ENCODE measurements at regions not wholly inside any gene's neighbourhood (a gene's known extent, or its start where the extent isn't known, plus 50 kb on each side); places are given as distances from the start of the nearest gene placed in this dataset.

GRCh38 chr2:129318581-129319421, 660.7 kb upstream of the RAB6C start:
- Histone ChIP-seq H3K36me3 (ENCODE audit: insufficient read depth, low read length) (no peaks in the 10 kb centered on the region), H4K20me1 (ENCODE audit: insufficient read depth, low read depth, low read length) (no peaks in the 10 kb centered on the region), H3K9me2 (replicated peaks; ENCODE audit: insufficient read depth, low read length) (no peaks in the 10 kb centered on the region), H3K9ac (ENCODE audit: low read length) (no peak overlapping the region), H3K79me2 (ENCODE audit: low read length) (no peaks in the 10 kb centered on the region), H3K9me3 (ENCODE audit: low read length) (no peaks in the 10 kb centered on the region), H3K27ac (ENCODE audit: low read length) (no peak overlapping the region), H3K4me3 (ENCODE audit: low read length) (no peak overlapping the region), H3K4me2 (ENCODE audit: low read depth, low read length, poor library complexity, severe bottlenecking) (no peak overlapping the region), H3K27me3 (ENCODE audit: low read length) (no peaks in the 10 kb centered on the region), H2AFZ (ENCODE audit: low read length) (no peak overlapping the region), H3K4me1 (ENCODE audit: low read length) (no peaks in the 10 kb centered on the region)
- DNase-seq, result no peak

GRCh38 chr2:129319422-129319717, 660.1 kb upstream of the RAB6C start:
- H4K20me1 ChIP-seq (ENCODE audit: insufficient read depth, low read depth, low read length), result no peaks in the 10 kb centered on the region
- no peak overlapping the region for H3K9ac ChIP-seq (ENCODE audit: low read length)
- H3K79me2 ChIP-seq (ENCODE audit: low read length), result no peaks in the 10 kb centered on the region
- no peak overlapping the region for H3K4me3 ChIP-seq (ENCODE audit: low read length)
- H3K27me3 ChIP-seq (ENCODE audit: low read length), result no peaks in the 10 kb centered on the region
- no peak for DNase-seq
- no peaks in the 10 kb centered on the region for H3K9me3 ChIP-seq (ENCODE audit: low read length)
- H3K9me2 ChIP-seq (replicated peaks; ENCODE audit: insufficient read depth, low read length), result no peaks in the 10 kb centered on the region
- H3K36me3 ChIP-seq (ENCODE audit: insufficient read depth, low read length), result no peaks in the 10 kb centered on the region
- H3K27ac ChIP-seq (ENCODE audit: low read length), result no peak overlapping the region
- H3K4me1 ChIP-seq (ENCODE audit: low read length), result no peaks in the 10 kb centered on the region
- no peak overlapping the region for H3K4me2 ChIP-seq (ENCODE audit: low read depth, low read length, poor library complexity, severe bottlenecking)
- H2AFZ ChIP-seq (ENCODE audit: low read length), result no peak overlapping the region

GRCh38 chr2:129320288-129320687, 659.2 kb upstream of the RAB6C start:
- no peak overlapping the region for H3K4me3 ChIP-seq (ENCODE audit: low read length)
- no peak overlapping the region for H3K27ac ChIP-seq (ENCODE audit: low read length)
- H4K20me1 ChIP-seq (ENCODE audit: insufficient read depth, low read depth, low read length), result no peaks in the 10 kb centered on the region
- H2AFZ ChIP-seq (ENCODE audit: low read length), result no peak overlapping the region
- no peaks in the 10 kb centered on the region for H3K4me1 ChIP-seq (ENCODE audit: low read length)
- no peaks in the 10 kb centered on the region for H3K27me3 ChIP-seq (ENCODE audit: low read length)
- no peak overlapping the region for H3K9ac ChIP-seq (ENCODE audit: low read length)
- no peaks in the 10 kb centered on the region for H3K9me3 ChIP-seq (ENCODE audit: low read length)
- no peaks in the 10 kb centered on the region for H3K36me3 ChIP-seq (ENCODE audit: insufficient read depth, low read length)
- DNase-seq, result no peak
- no peaks in the 10 kb centered on the region for H3K79me2 ChIP-seq (ENCODE audit: low read length)
- H3K9me2 ChIP-seq (replicated peaks; ENCODE audit: insufficient read depth, low read length), result no peaks in the 10 kb centered on the region
- no peak overlapping the region for H3K4me2 ChIP-seq (ENCODE audit: low read depth, low read length, poor library complexity, severe bottlenecking)

- no peak for DNase-seq
- no peaks in the 10 kb centered on the region for H3K27me3 ChIP-seq (ENCODE audit: low read length)
- H3K9me2 ChIP-seq (replicated peaks; ENCODE audit: insufficient read depth, low read length), result no peaks in the 10 kb centered on the region
- H2AFZ ChIP-seq (ENCODE audit: low read length), result no peak overlapping the region
- H3K4me3 ChIP-seq (ENCODE audit: low read length), result no peak overlapping the region
- H3K27ac ChIP-seq (ENCODE audit: low read length), result no peak overlapping the region
- H3K79me2 ChIP-seq (ENCODE audit: low read length), result no peaks in the 10 kb centered on the region
- no peaks in the 10 kb centered on the region for H4K20me1 ChIP-seq (ENCODE audit: insufficient read depth, low read depth, low read length)
- H3K4me1 ChIP-seq (ENCODE audit: low read length), result no peaks in the 10 kb centered on the region
- no peaks in the 10 kb centered on the region for H3K36me3 ChIP-seq (ENCODE audit: insufficient read depth, low read length)
- no peak overlapping the region for H3K4me2 ChIP-seq (ENCODE audit: low read depth, low read length, poor library complexity, severe bottlenecking)
- H3K9me3 ChIP-seq (ENCODE audit: low read length), result no peaks in the 10 kb centered on the region
- no peak overlapping the region for H3K9ac ChIP-seq (ENCODE audit: low read length)
Measured at GRCh38 chr2:129324349-129324748, 655.1 kb upstream of the RAB6C start.

GRCh38 chr2:129325151-129325550, 654.3 kb upstream of the RAB6C start:
- Histone ChIP-seq H2AFZ (ENCODE audit: low read length) (no peak overlapping the region), H3K9me2 (replicated peaks; ENCODE audit: insufficient read depth, low read length) (no peaks in the 10 kb centered on the region), H3K4me1 (ENCODE audit: low read length) (no peaks in the 10 kb centered on the region), H3K27me3 (ENCODE audit: low read length) (no peaks in the 10 kb centered on the region), H3K9ac (ENCODE audit: low read length) (no peak overlapping the region), H3K4me3 (ENCODE audit: low read length) (no peak overlapping the region), H3K79me2 (ENCODE audit: low read length) (no peaks in the 10 kb centered on the region), H4K20me1 (ENCODE audit: insufficient read depth, low read depth, low read length) (no peaks in the 10 kb centered on the region), H3K9me3 (ENCODE audit: low read length) (no peaks in the 10 kb centered on the region), H3K4me2 (ENCODE audit: low read depth, low read length, poor library complexity, severe bottlenecking) (no peak overlapping the region), H3K36me3 (ENCODE audit: insufficient read depth, low read length) (no peaks in the 10 kb centered on the region), H3K27ac (ENCODE audit: low read length) (no peak overlapping the region)
- no peak for DNase-seq

GRCh38 chr2:129329574-129329973, 649.9 kb upstream of the RAB6C start:
- no peaks in the 10 kb centered on the region for H3K79me2 ChIP-seq (ENCODE audit: low read length)
- H3K4me2 ChIP-seq (ENCODE audit: low read depth, low read length, poor library complexity, severe bottlenecking), result no peak overlapping the region
- H3K9me2 ChIP-seq (replicated peaks; ENCODE audit: insufficient read depth, low read length), result no peaks in the 10 kb centered on the region
- no peaks in the 10 kb centered on the region for H3K9me3 ChIP-seq (ENCODE audit: low read length)
- no peak for DNase-seq
- H3K4me1 ChIP-seq (ENCODE audit: low read length), result no peaks in the 10 kb centered on the region
- no peak overlapping the region for H3K27ac ChIP-seq (ENCODE audit: low read length)
- no peak overlapping the region for H3K9ac ChIP-seq (ENCODE audit: low read length)
- H3K4me3 ChIP-seq (ENCODE audit: low read length), result no peak overlapping the region
- H2AFZ ChIP-seq (ENCODE audit: low read length), result no peak overlapping the region
- no peaks in the 10 kb centered on the region for H3K27me3 ChIP-seq (ENCODE audit: low read length)
- no peaks in the 10 kb centered on the region for H4K20me1 ChIP-seq (ENCODE audit: insufficient read depth, low read depth, low read length)
- no peaks in the 10 kb centered on the region for H3K36me3 ChIP-seq (ENCODE audit: insufficient read depth, low read length)

- Histone ChIP-seq H4K20me1 (ENCODE audit: insufficient read depth, low read depth, low read length) (no peaks in the 10 kb centered on the region), H3K9me2 (replicated peaks; ENCODE audit: insufficient read depth, low read length) (no peaks in the 10 kb centered on the region), H3K79me2 (ENCODE audit: low read length) (no peaks in the 10 kb centered on the region), H3K4me3 (ENCODE audit: low read length) (no peak overlapping the region), H3K9me3 (ENCODE audit: low read length) (no peaks in the 10 kb centered on the region), H3K4me2 (ENCODE audit: low read depth, low read length, poor library complexity, severe bottlenecking) (no peak overlapping the region), H3K27me3 (ENCODE audit: low read length) (no peaks in the 10 kb centered on the region), H3K36me3 (ENCODE audit: insufficient read depth, low read length) (no peaks in the 10 kb centered on the region), H3K9ac (ENCODE audit: low read length) (no peak overlapping the region), H2AFZ (ENCODE audit: low read length) (no peak overlapping the region), H3K27ac (ENCODE audit: low read length) (no peak overlapping the region), H3K4me1 (ENCODE audit: low read length) (no peaks in the 10 kb centered on the region)
- no peak for DNase-seq
Measured at GRCh38 chr2:129330504-129330903, 649.0 kb upstream of the RAB6C start.

GRCh38 chr2:129331638-129332037, 647.8 kb upstream of the RAB6C start:
- no peaks in the 10 kb centered on the region for H3K4me1 ChIP-seq (ENCODE audit: low read length)
- H3K27ac ChIP-seq (ENCODE audit: low read length), result no peak overlapping the region
- no peaks in the 10 kb centered on the region for H3K79me2 ChIP-seq (ENCODE audit: low read length)
- H3K4me2 ChIP-seq (ENCODE audit: low read depth, low read length, poor library complexity, severe bottlenecking), result no peak overlapping the region
- H3K36me3 ChIP-seq (ENCODE audit: insufficient read depth, low read length), result no peaks in the 10 kb centered on the region
- H3K9me2 ChIP-seq (replicated peaks; ENCODE audit: insufficient read depth, low read length), result no peaks in the 10 kb centered on the region
- no peak overlapping the region for H3K4me3 ChIP-seq (ENCODE audit: low read length)
- no peaks in the 10 kb centered on the region for H3K9me3 ChIP-seq (ENCODE audit: low read length)
- H3K9ac ChIP-seq (ENCODE audit: low read length), result no peak overlapping the region
- no peaks in the 10 kb centered on the region for H4K20me1 ChIP-seq (ENCODE audit: insufficient read depth, low read depth, low read length)
- no peak overlapping the region for H2AFZ ChIP-seq (ENCODE audit: low read length)
- H3K27me3 ChIP-seq (ENCODE audit: low read length), result no peaks in the 10 kb centered on the region
- no peak for DNase-seq
